ENCODE measurements at regions not wholly inside any gene's neighbourhood (a gene's known extent, or its start where the extent isn't known, plus 50 kb on each side); places are given as distances from the start of the nearest gene placed in this dataset.

GRCh38 chr5:97454015-97454414 is 271.0 kb upstream of the RIOK2 start:
- Histone ChIP-seq H3K79me2 (no peaks in the 10 kb centered on the region), H3K9me2 (replicated peaks; ENCODE audit: insufficient read depth) (no peaks in the 10 kb centered on the region), H3K4me3 (no peak overlapping the region), H3K36me3 (replicated peaks; ENCODE audit: insufficient read depth, low read depth) (no peaks in the 10 kb centered on the region), H3K27ac (no peak overlapping the region), H3K9me3 (ENCODE audit: low read depth) (no peaks in the 10 kb centered on the region), H3K27me3 (no peaks in the 10 kb centered on the region), H3K4me2 (no peak overlapping the region), H2AFZ (no peak overlapping the region), H4K20me1 (ENCODE audit: insufficient read depth, poor library complexity, severe bottlenecking) (no peaks in the 10 kb centered on the region), H3K4me1 (ENCODE audit: insufficient read depth) (no peaks in the 10 kb centered on the region)
- no peak for DNase-seq (ENCODE audit: low spot score)
- TF ChIP-seq CTCF (IDR thresholded peaks at IDR 0.05; ENCODE audit: poor library complexity) = no peak
- TF ChIP-seq EZH2phosphoT487 (IDR thresholded peaks at IDR 0.05; ENCODE audit: low read depth, severe bottlenecking, unreplicated experiment) = no peak
- no peak for TF ChIP-seq EZH2 (IDR thresholded peaks at IDR 0.05; ENCODE audit: borderline replicate concordance)

- no peak overlapping the region for H3K4me3 ChIP-seq
- 96% methylated on average over 1 of the region's 1 CpG for WGBS (ENCODE audit: low lambda C conversion rate, missing lambda C conversion rate)
- TF ChIP-seq EZH2 (IDR thresholded peaks at IDR 0.05; ENCODE audit: borderline replicate concordance) (no peak), CTCF (IDR thresholded peaks at IDR 0.05; ENCODE audit: poor library complexity) (no peak), EZH2phosphoT487 (IDR thresholded peaks at IDR 0.05; ENCODE audit: low read depth, severe bottlenecking, unreplicated experiment) (no peak)
- H3K4me2 ChIP-seq = no peak overlapping the region
- H3K4me1 ChIP-seq (ENCODE audit: insufficient read depth) = no peaks in the 10 kb centered on the region
- no peaks in the 10 kb centered on the region for H3K79me2 ChIP-seq
- no peaks in the 10 kb centered on the region for H3K36me3 ChIP-seq (replicated peaks; ENCODE audit: insufficient read depth, low read depth)
- H4K20me1 ChIP-seq (ENCODE audit: insufficient read depth, poor library complexity, severe bottlenecking) = no peaks in the 10 kb centered on the region
- no peaks in the 10 kb centered on the region for H3K27me3 ChIP-seq
- DNase-seq (ENCODE audit: low spot score) = no peak
- no peak overlapping the region for H2AFZ ChIP-seq
- H3K9me2 ChIP-seq (replicated peaks; ENCODE audit: insufficient read depth) = no peaks in the 10 kb centered on the region
- H3K9me3 ChIP-seq (ENCODE audit: low read depth) = no peaks in the 10 kb centered on the region
- no peak overlapping the region for H3K27ac ChIP-seq
Observed at GRCh38 chr5:97455996-97456395, 272.9 kb upstream of the RIOK2 start.

- Histone ChIP-seq H4K20me1 (ENCODE audit: insufficient read depth, poor library complexity, severe bottlenecking) (no peaks in the 10 kb centered on the region), H3K79me2 (no peaks in the 10 kb centered on the region), H3K4me3 (no peak overlapping the region), H3K4me2 (no peak overlapping the region), H3K4me1 (ENCODE audit: insufficient read depth) (no peaks in the 10 kb centered on the region), H2AFZ (no peak overlapping the region), H3K27ac (no peak overlapping the region), H3K9me2 (replicated peaks; ENCODE audit: insufficient read depth) (no peaks in the 10 kb centered on the region), H3K9me3 (ENCODE audit: low read depth) (no peaks in the 10 kb centered on the region), H3K27me3 (no peaks in the 10 kb centered on the region), H3K36me3 (replicated peaks; ENCODE audit: insufficient read depth, low read depth) (no peaks in the 10 kb centered on the region)
- DNase-seq (ENCODE audit: low spot score) = no peak
- TF ChIP-seq EZH2phosphoT487 (IDR thresholded peaks at IDR 0.05; ENCODE audit: low read depth, severe bottlenecking, unreplicated experiment) = no peak
- TF ChIP-seq EZH2 (IDR thresholded peaks at IDR 0.05; ENCODE audit: borderline replicate concordance) = no peak
- no peak for TF ChIP-seq CTCF (IDR thresholded peaks at IDR 0.05; ENCODE audit: poor library complexity)
- WGBS (ENCODE audit: low lambda C conversion rate, missing lambda C conversion rate) = 89% methylated on average over 5 of the region's 5 CpGs
Observed at GRCh38 chr5:97458851-97459250, 275.8 kb upstream of the RIOK2 start.

- Histone ChIP-seq H3K4me3 (no peak overlapping the region), H3K9me3 (ENCODE audit: low read depth) (no peaks in the 10 kb centered on the region), H3K27me3 (no peaks in the 10 kb centered on the region), H4K20me1 (ENCODE audit: insufficient read depth, poor library complexity, severe bottlenecking) (no peaks in the 10 kb centered on the region), H3K4me1 (ENCODE audit: insufficient read depth) (no peaks in the 10 kb centered on the region), H3K36me3 (replicated peaks; ENCODE audit: insufficient read depth, low read depth) (no peaks in the 10 kb centered on the region), H3K27ac (no peak overlapping the region), H3K79me2 (no peaks in the 10 kb centered on the region), H3K9me2 (replicated peaks; ENCODE audit: insufficient read depth) (no peaks in the 10 kb centered on the region), H3K4me2 (no peak overlapping the region), H2AFZ (no peak overlapping the region)
- TF ChIP-seq EZH2phosphoT487 (IDR thresholded peaks at IDR 0.05; ENCODE audit: low read depth, severe bottlenecking, unreplicated experiment) (no peak), CTCF (IDR thresholded peaks at IDR 0.05; ENCODE audit: poor library complexity) (no peak), EZH2 (IDR thresholded peaks at IDR 0.05; ENCODE audit: borderline replicate concordance) (no peak)
- 89% methylated on average over 10 of the region's 10 CpGs for WGBS (ENCODE audit: low lambda C conversion rate, missing lambda C conversion rate)
- no peak for DNase-seq (ENCODE audit: low spot score)
Observed at GRCh38 chr5:97471951-97472350, 288.9 kb upstream of the RIOK2 start.
